CD14-positive monocyte (primary cell): ENCODE measurements at regions not wholly inside any gene's neighbourhood (a gene's known extent, or its start where the extent isn't known, plus 50 kb on each side); places are given as distances from the start of the nearest gene placed in this dataset.

Experiments used
- DNase-seq, 3 donors: peaks; one replicate each; pipeline ENCODE4 v3.0.0-alpha.2; 2011 to 2022
- H2AFZ ChIP-seq: 2 replicates; pipeline ENCODE4 v1.6.0; 2012; ENCODE audit warnings: mild to moderate bottlenecking, low read depth, low read length, inconsistent platforms; ENCODE audit not compliant: insufficient read depth, poor library complexity, severe bottlenecking
- H3K27ac ChIP-seq, 2 donors: 1 replicate in 1 of 2; 2 replicates in 1 of 2; pipeline ENCODE4 v1.5.1; 2012 to 2013; ENCODE audit warnings: low read length in 2 of 2, control low read depth in 1 of 2, inconsistent platforms in 1 of 2, low read depth in 1 of 2, mild to moderate bottlenecking in 1 of 2
- H3K27me3 ChIP-seq, 2 donors: one replicate each; pipeline versions ENCODE4 v1.6.0 to v1.6.1; 2011 to 2013; ENCODE audit warnings: low read length in 2 of 2; ENCODE audit not compliant: control insufficient read depth in 2 of 2, insufficient read depth in 2 of 2
- H3K36me3 ChIP-seq, 2 donors: replicated peaks in 1 of 2; 1 replicate in 1 of 2; 2 replicates in 1 of 2; pipeline versions ENCODE4 v1.5.1 to v1.6.1; 2012 to 2013; ENCODE audit warnings: low read length in 2 of 2, control low read depth in 1 of 2, inconsistent platforms in 1 of 2, mild to moderate bottlenecking in 1 of 2; ENCODE audit not compliant: insufficient read depth in 2 of 2, control insufficient read depth in 1 of 2
- H3K4me1 ChIP-seq, 2 donors: 1 replicate in 1 of 2; 2 replicates in 1 of 2; pipeline versions ENCODE4 v1.5.1 to v1.6.1; 2012 to 2013; ENCODE audit warnings: low read length in 2 of 2, control low read depth in 1 of 2, inconsistent platforms in 1 of 2, mild to moderate bottlenecking in 1 of 2, moderate library complexity in 1 of 2; ENCODE audit not compliant: insufficient read depth in 2 of 2, control insufficient read depth in 1 of 2
- H3K4me2 ChIP-seq: replicated peaks from 2 replicates; pipeline ENCODE3; 2012; ENCODE audit warnings: low read length, moderate library complexity, mild to moderate bottlenecking; ENCODE audit not compliant: poor library complexity, severe bottlenecking; ENCODE audit errors: extremely low read depth
- H3K4me3 ChIP-seq, 3 experiments: fragments of 200-600 bp in 1 of 3; sonication (generic) in 1 of 3; replicated peaks in 1 of 3; 1 replicate in 2 of 3; 2 replicates in 1 of 3; pipeline ENCODE4 v1.5.1; 2011 to 2013; ENCODE audit warnings: low read length in 3 of 3, mild to moderate bottlenecking in 3 of 3, control low read depth in 2 of 3, low read depth in 2 of 3, inconsistent platforms in 1 of 3, moderate library complexity in 1 of 3
- H3K79me2 ChIP-seq: 2 replicates; pipeline ENCODE4 v1.6.0; 2012; ENCODE audit warnings: mild to moderate bottlenecking, control low read depth, inconsistent platforms, low read length, moderate library complexity; ENCODE audit not compliant: insufficient read depth
- H3K9ac ChIP-seq: 2 replicates; pipeline ENCODE4 v1.6.0; 2017; ENCODE audit warnings: low read length, mild to moderate bottlenecking; ENCODE audit not compliant: insufficient read depth, poor library complexity, severe bottlenecking
- H3K9me3 ChIP-seq, 2 donors: replicated peaks in 1 of 2; 1 replicate in 1 of 2; 2 replicates in 1 of 2; pipeline versions ENCODE4 v1.5.1 to v1.6.1; 2012 to 2013; ENCODE audit warnings: low read length in 2 of 2, control low read depth in 1 of 2; ENCODE audit not compliant: control insufficient read depth in 1 of 2, insufficient read depth in 1 of 2
- H4K20me1 ChIP-seq: 2 replicates; pipeline ENCODE4 v1.6.0; 2012; ENCODE audit warnings: mild to moderate bottlenecking, low read length, control low read depth, moderate library complexity; ENCODE audit not compliant: insufficient read depth
- H3K27ac Mint-ChIP-seq, 7 donors: one replicate each; pipeline ENCODE4 v1.8.0; 2020; ENCODE audit warnings: mild to moderate bottlenecking in 7 of 7, mixed read lengths in 7 of 7, moderate library complexity in 6 of 7, inconsistent platforms in 2 of 7
- H3K27me3 Mint-ChIP-seq, 3 donors: one replicate each; pipeline ENCODE4 v1.8.0; 2021 to 2022; ENCODE audit warnings: low read depth in 3 of 3, mild to moderate bottlenecking in 3 of 3, mixed read lengths in 3 of 3, moderate library complexity in 3 of 3, inconsistent platforms in 1 of 3
- H3K36me3 Mint-ChIP-seq, 2 donors: one replicate each; pipeline ENCODE4 v1.8.0; 2020; ENCODE audit warnings: mixed read lengths in 2 of 2, inconsistent platforms in 1 of 2, mild to moderate bottlenecking in 1 of 2
- H3K4me1 Mint-ChIP-seq: one replicate; pipeline ENCODE4 v1.8.0; 2020; ENCODE audit warnings: mild to moderate bottlenecking, mixed read lengths
- H3K4me3 Mint-ChIP-seq, 2 donors: one replicate each; pipeline ENCODE4 v1.8.0; 2020; ENCODE audit warnings: mild to moderate bottlenecking in 2 of 2, mixed read lengths in 2 of 2, moderate library complexity in 1 of 2
- H3K9me3 Mint-ChIP-seq, 7 donors: one replicate each; pipeline ENCODE4 v1.8.0; 2020 to 2022; ENCODE audit warnings: mixed read lengths in 7 of 7, mild to moderate bottlenecking in 6 of 7, moderate library complexity in 6 of 7, inconsistent platforms in 2 of 7
- WGBS: methylation state at CpG from one replicate; pipeline ENCODE4 v1.1.5; 2013; ENCODE audit warnings: missing lambda C conversion rate; ENCODE audit not compliant: insufficient coverage; 5-methylcytosine and 5-hydroxymethylcytosine counted together
- intact Hi-C, 2 donors: fragments of 100-400 bp; cut with micrococcal nuclease; formaldehyde crosslinking; loops; one replicate each; pipeline versions ENCODE4 v1.15.0 to v1.15.1; 2023
- TF ChIP-seq, protein P1 (sequence below): fragments of 200-600 bp; IDR thresholded peaks from one replicate; pipeline ENCODE4 v1.8.0; 2022; ENCODE audit warnings: antibody characterized with exemption, mild to moderate bottlenecking

DNA sequence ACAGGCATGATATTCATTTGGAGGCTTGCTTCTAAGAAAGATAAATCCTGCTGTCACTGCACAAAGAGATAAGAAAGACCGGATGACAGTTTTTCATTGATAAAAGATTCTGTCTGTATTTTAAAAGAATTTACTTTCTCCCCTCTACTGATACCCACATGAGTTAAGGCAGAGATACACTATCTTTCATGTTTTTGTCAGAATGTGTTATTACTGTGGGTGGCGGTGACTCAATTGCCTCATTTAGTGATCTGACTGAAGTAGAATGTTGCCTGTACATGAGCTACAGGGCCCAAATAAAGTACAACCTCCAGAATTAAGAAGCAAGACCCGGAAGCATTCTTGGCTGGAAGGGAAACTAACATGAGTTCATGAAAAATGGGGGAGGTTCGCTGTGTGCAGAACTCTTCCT, 480.0 kb downstream of the SLC4A3 start:
- no peaks in the 10 kb centered on the region for H3K27me3 ChIP-seq
- H3K4me1 ChIP-seq = no peaks in the 10 kb centered on the region
- H3K4me2 ChIP-seq = no peak overlapping the region
- no peaks in the 10 kb centered on the region for H3K36me3 ChIP-seq
- no peak overlapping the region for H3K27ac Mint-ChIP-seq
- no peak overlapping the region for H3K27ac ChIP-seq
- no peaks in the 10 kb centered on the region for H3K4me1 Mint-ChIP-seq
- DNase-seq = no peak
- no peak overlapping the region for H3K9ac ChIP-seq
- TF ChIP-seq, protein P1, sequence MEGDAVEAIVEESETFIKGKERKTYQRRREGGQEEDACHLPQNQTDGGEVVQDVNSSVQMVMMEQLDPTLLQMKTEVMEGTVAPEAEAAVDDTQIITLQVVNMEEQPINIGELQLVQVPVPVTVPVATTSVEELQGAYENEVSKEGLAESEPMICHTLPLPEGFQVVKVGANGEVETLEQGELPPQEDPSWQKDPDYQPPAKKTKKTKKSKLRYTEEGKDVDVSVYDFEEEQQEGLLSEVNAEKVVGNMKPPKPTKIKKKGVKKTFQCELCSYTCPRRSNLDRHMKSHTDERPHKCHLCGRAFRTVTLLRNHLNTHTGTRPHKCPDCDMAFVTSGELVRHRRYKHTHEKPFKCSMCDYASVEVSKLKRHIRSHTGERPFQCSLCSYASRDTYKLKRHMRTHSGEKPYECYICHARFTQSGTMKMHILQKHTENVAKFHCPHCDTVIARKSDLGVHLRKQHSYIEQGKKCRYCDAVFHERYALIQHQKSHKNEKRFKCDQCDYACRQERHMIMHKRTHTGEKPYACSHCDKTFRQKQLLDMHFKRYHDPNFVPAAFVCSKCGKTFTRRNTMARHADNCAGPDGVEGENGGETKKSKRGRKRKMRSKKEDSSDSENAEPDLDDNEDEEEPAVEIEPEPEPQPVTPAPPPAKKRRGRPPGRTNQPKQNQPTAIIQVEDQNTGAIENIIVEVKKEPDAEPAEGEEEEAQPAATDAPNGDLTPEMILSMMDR = no peak
- no peaks in the 10 kb centered on the region for H3K79me2 ChIP-seq
- H4K20me1 ChIP-seq = no peaks in the 10 kb centered on the region
- intact Hi-C loops = no loop called here
- no CpG with 5 or more reads among the region's 4 CpGs for WGBS
- no peak overlapping the region for H2AFZ ChIP-seq
- H3K9me3 Mint-ChIP-seq = peaks cover 0 to 9% (median 2%) of the 10 kb centered on the region in 7 donors
- H3K4me3 Mint-ChIP-seq = no peak overlapping the region
- H3K27me3 Mint-ChIP-seq = peaks cover 0 to 3% (median 2%) of the 10 kb centered on the region in 3 donors
- H3K9me3 ChIP-seq = no peaks in the 10 kb centered on the region
- H3K36me3 Mint-ChIP-seq = no peaks in the 10 kb centered on the region
- no peak overlapping the region for H3K4me3 ChIP-seq

DNA sequence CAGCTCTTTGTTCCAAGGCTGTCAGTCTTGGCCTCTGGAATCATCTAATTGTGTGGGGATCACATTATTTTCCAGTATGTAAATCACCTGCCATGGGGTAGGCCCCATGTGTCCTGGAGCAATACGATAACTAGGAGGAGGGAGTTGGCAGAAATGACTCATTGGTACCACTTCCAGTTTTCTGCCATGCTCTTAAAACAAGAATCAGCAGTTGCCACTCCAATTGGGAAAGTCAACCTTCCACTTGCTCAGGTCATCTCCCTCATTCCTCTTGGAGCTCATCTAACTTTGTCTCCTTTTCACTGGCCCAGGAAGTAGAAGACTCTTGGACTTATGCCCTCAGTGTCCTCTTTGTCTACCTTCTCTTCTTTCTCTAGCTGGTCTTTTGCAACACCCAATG, 487.0 kb downstream of the SLC4A3 start:
- TF ChIP-seq, protein P1 = no peak
- Mint-ChIP-seq H3K27ac (no peak overlapping the region), H3K27me3 (peaks cover 0 to 2% (median 0%) of the 10 kb centered on the region in 3 donors), H3K36me3 (no peaks in the 10 kb centered on the region), H3K9me3 (peaks cover 7 to 18% (median 11%) of the 10 kb centered on the region in 7 donors), H3K4me1 (no peaks in the 10 kb centered on the region), H3K4me3 (no peak overlapping the region)
- H3K27me3 ChIP-seq = no peaks in the 10 kb centered on the region
- no peak overlapping the region for H2AFZ ChIP-seq
- H3K9ac ChIP-seq = no peak overlapping the region
- no peaks in the 10 kb centered on the region for H3K4me1 ChIP-seq
- no peak for DNase-seq
- H3K9me3 ChIP-seq = peaks cover 11 to 18% of the 10 kb centered on the region in 2 donors
- WGBS = no CpG with 5 or more reads among the region's 1 CpG
- H3K4me2 ChIP-seq = no peak overlapping the region
- no peak overlapping the region for H3K4me3 ChIP-seq
- intact Hi-C loops = no loop called here
- no peaks in the 10 kb centered on the region for H4K20me1 ChIP-seq
- no peaks in the 10 kb centered on the region for H3K79me2 ChIP-seq
- H3K36me3 ChIP-seq = no peaks in the 10 kb centered on the region
- H3K27ac ChIP-seq = no peak overlapping the region
